HG03175 (cell line): ENCODE measurements at regions not wholly inside any gene's neighbourhood (a gene's known extent, or its start where the extent isn't known, plus 50 kb on each side); places are given as distances from the start of the nearest gene placed in this dataset.

Source experiments
- ATAC-seq: cut with Tn5 transposase; IDR thresholded peaks from one replicate; pipeline ENCODE4 v1.9.1; 2021; ENCODE audit warnings: mild to moderate bottlenecking, moderate library complexity; ENCODE audit not compliant: unreplicated experiment

GRCh38 chr3:146929696-146930095 is 324.6 kb upstream of the PLSCR5 start:
- ATAC-seq, result no peak

GRCh38 chr3:146928421-146929059 is 323.4 kb upstream of the PLSCR5 start:
- no peak for ATAC-seq

- no peak for ATAC-seq
Measured at GRCh38 chr3:146921693-146922092, 316.5 kb upstream of the PLSCR5 start.

DNA sequence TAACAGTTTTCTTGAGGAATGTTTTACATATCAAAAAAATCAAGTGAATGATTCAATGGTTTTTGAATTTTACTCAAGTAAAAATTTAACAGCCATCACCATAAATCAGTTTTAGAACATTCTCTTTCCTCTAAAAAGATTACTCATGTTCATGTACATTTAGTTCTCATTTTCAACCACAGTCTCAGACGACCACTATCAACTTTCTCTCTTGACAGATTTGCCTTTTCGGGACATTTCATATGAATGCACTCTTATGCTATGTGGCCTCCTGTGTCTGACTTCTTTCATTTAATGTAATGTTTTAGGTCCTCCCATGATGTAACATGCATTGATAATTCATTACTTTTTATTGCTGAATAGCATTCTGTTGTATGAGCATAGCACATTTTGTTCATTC is 309.3 kb upstream of the PLSCR5 start:
- ATAC-seq, result no peak

GRCh38 chr3:146912241-146913015 is 307.3 kb upstream of the PLSCR5 start:
- no peak for ATAC-seq

DNA sequence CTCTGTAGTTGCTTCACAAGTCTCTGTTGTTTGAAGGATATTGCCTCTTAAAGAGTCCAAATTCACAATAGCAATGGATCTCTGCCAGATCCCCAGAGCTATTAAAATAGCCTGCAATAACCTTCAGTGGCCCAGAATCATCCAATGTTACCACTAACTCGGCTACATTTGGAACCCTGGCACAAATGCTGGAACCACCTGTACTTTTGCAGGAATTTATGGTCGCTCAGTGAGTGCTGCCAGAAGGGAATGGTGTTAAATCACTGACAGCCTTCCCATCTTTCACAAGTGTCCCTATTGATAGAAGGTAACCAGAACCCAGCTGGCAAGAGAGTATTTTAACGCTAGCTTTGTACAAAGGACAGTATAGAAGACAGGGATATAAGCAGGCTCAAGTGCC is 298.8 kb upstream of the PLSCR5 start:
- ATAC-seq, result no peak

- ATAC-seq, result no peak
Measured at GRCh38 chr3:146899171-146899570, 294.0 kb upstream of the PLSCR5 start.

DNA sequence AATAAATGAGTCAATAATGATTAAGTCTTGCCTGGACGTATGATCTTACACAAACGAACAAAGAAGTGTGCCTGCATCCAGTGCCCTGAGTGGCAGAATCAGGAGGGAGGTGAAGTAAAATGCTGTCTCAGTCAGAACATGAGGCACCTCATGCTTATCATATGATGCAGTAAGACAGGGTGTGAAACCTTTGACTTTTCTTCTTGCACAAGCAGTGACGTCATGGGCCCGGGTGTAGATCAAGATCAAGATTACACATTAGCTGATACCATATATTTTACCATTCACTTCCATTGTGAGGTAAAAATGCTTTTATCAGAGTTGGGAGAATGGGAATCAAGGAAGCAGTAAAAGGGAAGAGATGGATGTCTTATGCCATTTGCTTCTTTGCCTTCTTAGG is 291.6 kb upstream of the PLSCR5 start:
- ATAC-seq, result no peak

DNA sequence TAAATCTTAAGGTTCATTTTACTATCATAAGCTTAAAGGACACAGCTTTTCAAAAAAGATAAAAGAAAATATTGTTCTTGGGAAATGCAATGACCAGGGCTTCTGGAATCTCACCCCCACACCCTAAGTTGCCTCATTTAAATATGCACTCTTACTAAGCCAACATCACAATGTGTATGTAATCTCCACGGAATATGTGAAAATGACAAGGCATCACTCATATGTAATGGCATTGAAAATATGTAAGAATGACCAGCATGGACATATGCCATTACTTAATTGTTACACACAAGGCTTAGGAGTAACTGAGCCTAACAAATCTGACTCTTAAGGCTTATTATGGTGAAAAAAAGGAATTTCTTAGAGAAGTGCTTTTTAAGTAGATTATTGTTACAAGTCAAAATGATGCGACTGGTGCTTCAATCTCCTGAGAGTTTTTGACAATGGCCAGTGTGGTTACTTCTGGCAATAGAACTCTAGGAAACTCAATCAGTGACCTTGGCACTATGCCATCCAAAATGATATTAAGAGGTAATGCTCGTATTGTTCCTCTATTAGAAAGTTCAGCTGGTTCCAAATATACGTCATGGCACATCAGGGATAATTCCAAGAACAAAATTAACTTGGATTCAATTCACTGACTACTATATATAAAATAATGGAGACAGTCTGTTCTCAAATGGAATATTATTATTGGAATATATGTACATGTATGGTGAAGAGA is 290.0 kb upstream of the PLSCR5 start:
- ATAC-seq, result no peak

GRCh38 chr3:146894406-146894805 is 289.3 kb upstream of the PLSCR5 start:
- ATAC-seq, result no peak

- ATAC-seq, result no peak
Measured at GRCh38 chr3:146892041-146892440, 286.9 kb upstream of the PLSCR5 start.

DNA sequence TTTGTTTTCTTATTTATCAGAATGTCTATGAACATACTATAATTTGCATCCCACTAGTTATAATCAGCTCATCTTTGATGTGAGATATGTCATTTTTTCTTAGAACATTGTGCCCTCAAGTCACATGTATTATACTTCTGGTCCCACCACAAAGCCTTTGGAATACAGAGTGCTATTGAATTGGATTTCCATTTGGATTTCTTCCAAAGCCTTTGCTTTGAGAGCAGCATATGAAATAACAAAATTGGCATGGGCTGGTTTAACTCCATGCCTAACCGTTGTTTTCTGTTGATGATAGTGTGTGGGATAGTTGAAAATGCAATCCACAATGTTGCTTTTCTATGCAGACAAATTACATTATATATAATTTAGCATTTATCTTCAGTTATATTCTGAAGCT is 284.5 kb upstream of the PLSCR5 start:
- ATAC-seq, result no peak

DNA sequence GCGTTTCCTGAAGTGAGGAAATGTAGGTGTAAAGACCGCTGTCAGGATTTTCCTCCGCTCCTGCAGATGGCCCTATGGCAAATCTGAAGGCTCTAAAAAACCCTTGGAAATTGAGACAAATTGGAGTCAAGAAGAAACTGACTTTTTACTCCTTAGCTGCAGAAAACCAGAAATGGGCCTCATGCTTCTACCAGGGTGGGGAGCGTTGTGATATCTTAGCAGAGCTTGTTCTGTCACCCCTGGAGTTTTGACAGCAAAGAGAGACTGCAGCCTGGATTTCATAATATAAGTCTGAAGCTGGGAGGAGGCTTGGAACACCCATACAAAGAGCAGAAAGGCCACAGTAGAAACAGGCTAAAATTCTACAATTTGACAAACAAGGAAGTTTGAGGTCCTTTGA is 283.0 kb upstream of the PLSCR5 start:
- ATAC-seq, result no peak

GRCh38 chr3:146884721-146885120 is 279.6 kb upstream of the PLSCR5 start:
- no peak for ATAC-seq

GRCh38 chr3:146884296-146884695 is 279.1 kb upstream of the PLSCR5 start:
- no peak for ATAC-seq

- no peak for ATAC-seq
Measured at GRCh38 chr3:146883288-146883687, 278.1 kb upstream of the PLSCR5 start.

DNA sequence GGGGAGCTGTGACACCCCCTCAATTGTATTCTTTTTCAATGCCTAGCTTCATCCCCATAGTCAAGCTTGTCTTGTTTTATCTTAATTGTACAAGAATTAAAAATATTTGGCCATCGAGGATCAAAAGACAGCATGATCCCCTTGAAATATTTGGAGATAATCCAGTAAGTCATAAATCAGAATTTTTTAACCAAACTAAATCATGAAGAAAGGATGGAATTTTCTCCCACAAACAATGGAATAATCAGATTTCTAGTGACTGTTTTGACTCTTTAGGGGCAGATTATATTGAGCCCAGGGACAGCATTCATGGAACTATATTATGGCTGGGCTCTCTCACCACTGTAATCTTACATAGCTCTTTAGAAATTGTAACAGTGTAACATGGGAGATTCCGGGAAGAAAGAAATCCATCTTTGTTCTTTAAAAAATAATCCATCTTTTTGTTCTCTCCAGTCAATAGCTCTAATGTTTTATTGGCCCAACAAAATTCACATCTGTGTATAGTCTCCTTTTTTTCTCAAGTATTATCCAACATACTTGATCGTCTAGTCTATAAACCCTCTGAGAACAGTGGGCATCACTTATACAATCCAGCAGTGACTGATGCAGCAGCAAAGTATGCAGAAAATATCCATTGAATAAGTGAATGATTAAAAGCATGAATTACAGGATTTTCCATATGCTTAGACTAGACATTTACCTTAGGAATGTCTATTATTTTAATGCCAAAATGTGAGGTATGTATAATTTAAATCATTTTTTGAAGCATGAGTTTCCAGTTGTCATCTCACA is 277.0 kb upstream of the PLSCR5 start:
- ATAC-seq, result no peak

DNA sequence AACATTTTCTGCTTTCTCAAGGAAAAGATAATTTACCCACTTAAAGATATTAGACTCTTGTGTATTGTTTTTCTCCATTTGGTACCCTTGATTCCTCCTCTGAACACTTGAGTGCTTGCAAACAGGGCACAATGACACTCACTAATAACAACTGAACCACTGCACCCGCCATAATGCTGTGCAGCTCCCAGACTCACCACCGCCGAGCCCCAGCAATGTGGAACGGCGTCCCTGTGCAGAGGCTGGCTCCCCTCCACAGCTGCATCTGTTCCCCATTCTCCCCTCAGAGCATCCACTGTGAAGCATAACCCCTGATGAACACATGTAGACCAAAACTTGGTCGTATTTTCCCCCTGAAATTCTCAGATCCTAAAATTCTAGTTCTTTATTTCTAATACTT is 276.2 kb upstream of the PLSCR5 start:
- ATAC-seq, result no peak

- no peak for ATAC-seq
Measured at GRCh38 chr3:146873748-146874147, 268.6 kb upstream of the PLSCR5 start.

GRCh38 chr3:146865175-146865755 is 260.1 kb upstream of the PLSCR5 start:
- ATAC-seq, result no peak

DNA sequence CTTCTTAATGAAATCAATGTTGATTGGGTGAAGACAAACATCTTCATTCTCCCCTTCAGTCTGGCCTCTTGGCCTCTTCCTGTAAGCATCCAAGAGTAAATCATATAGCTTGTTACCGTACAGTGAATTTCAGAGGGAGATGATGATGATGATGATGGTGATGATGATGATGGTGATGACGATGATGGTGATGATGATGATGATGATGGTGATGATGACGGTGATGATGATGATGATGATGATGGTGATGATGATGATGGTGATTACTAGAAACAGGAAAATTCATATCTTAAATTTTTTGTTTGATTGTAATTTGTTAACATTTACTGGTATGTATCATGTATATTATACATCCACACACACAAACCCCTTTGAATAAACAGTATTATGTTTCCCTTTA is 256.1 kb upstream of the PLSCR5 start:
- no peak for ATAC-seq
